Osteocyte (in vitro differentiated cells): ENCODE measurements at regions not wholly inside any gene's neighbourhood (a gene's known extent, or its start where the extent isn't known, plus 50 kb on each side); places are given as distances from the start of the nearest gene placed in this dataset.

Source experiments
- DNase-seq: peaks from one replicate; pipeline ENCODE4 v3.0.0; 2021; ENCODE audit warnings: mixed read lengths; ENCODE audit not compliant: unreplicated experiment; ENCODE audit errors: extremely low spot score
- H3K27ac Mint-ChIP-seq: one replicate; pipeline ENCODE4 v1.8.0; 2021; ENCODE audit warnings: mild to moderate bottlenecking, mixed read lengths; ENCODE audit not compliant: unreplicated experiment
- H3K27me3 Mint-ChIP-seq: one replicate; pipeline ENCODE4 v1.8.0; 2021; ENCODE audit warnings: mixed read lengths; ENCODE audit not compliant: unreplicated experiment
- H3K36me3 Mint-ChIP-seq: one replicate; pipeline ENCODE4 v1.8.0; 2021; ENCODE audit warnings: mixed read lengths; ENCODE audit not compliant: unreplicated experiment
- H3K4me1 Mint-ChIP-seq: one replicate; pipeline ENCODE4 v1.8.0; 2021; ENCODE audit warnings: mixed read lengths; ENCODE audit not compliant: unreplicated experiment
- H3K4me3 Mint-ChIP-seq: one replicate; pipeline ENCODE4 v1.8.0; 2021; ENCODE audit warnings: mild to moderate bottlenecking, moderate library complexity, mixed read lengths; ENCODE audit not compliant: unreplicated experiment
- H3K9me3 Mint-ChIP-seq: one replicate; pipeline ENCODE4 v1.8.0; 2021; ENCODE audit warnings: mixed read lengths; ENCODE audit not compliant: unreplicated experiment
- CTCF ChIP-seq: fragments of 200-600 bp; sonication (generic); IDR thresholded peaks from 2 replicates; pipeline ENCODE4 v1.5.0; 2021; ENCODE audit warnings: antibody characterized with exemption, mild to moderate bottlenecking, moderate library complexity

GRCh38 chr9:118438810-118439209 lies 734.6 kb downstream of the TLR4 start:
- Mint-ChIP-seq H3K36me3 (no peaks in the 10 kb centered on the region), H3K27ac (no peak overlapping the region), H3K9me3 (no peaks in the 10 kb centered on the region), H3K4me3 (no peak overlapping the region), H3K4me1 (no peaks in the 10 kb centered on the region), H3K27me3 (no peaks in the 10 kb centered on the region)
- no peak for TF ChIP-seq CTCF
- DNase-seq, result no peak

- Mint-ChIP-seq H3K27ac (no peak overlapping the region), H3K27me3 (no peaks in the 10 kb centered on the region), H3K9me3 (no peaks in the 10 kb centered on the region), H3K4me1 (no peaks in the 10 kb centered on the region), H3K36me3 (no peaks in the 10 kb centered on the region), H3K4me3 (no peak overlapping the region)
- TF ChIP-seq CTCF, result no peak
- DNase-seq, result no peak
Measured at GRCh38 chr9:118439441-118439840, 735.2 kb downstream of the TLR4 start.

GRCh38 chr9:118444403-118444802 lies 740.2 kb downstream of the TLR4 start:
- TF ChIP-seq CTCF, result no peak
- H3K9me3 Mint-ChIP-seq, result no peaks in the 10 kb centered on the region
- no peaks in the 10 kb centered on the region for H3K4me1 Mint-ChIP-seq
- H3K36me3 Mint-ChIP-seq, result no peaks in the 10 kb centered on the region
- no peak for DNase-seq
- H3K4me3 Mint-ChIP-seq, result no peak overlapping the region
- no peak overlapping the region for H3K27ac Mint-ChIP-seq
- no peaks in the 10 kb centered on the region for H3K27me3 Mint-ChIP-seq

- H3K4me3 Mint-ChIP-seq, result no peak overlapping the region
- no peaks in the 10 kb centered on the region for H3K36me3 Mint-ChIP-seq
- no peak for TF ChIP-seq CTCF
- H3K27me3 Mint-ChIP-seq, result no peaks in the 10 kb centered on the region
- no peaks in the 10 kb centered on the region for H3K9me3 Mint-ChIP-seq
- H3K4me1 Mint-ChIP-seq, result no peaks in the 10 kb centered on the region
- DNase-seq, result no peak
- no peak overlapping the region for H3K27ac Mint-ChIP-seq
Measured at GRCh38 chr9:118446943-118447639, 742.9 kb downstream of the TLR4 start.

GRCh38 chr9:118449554-118449953 lies 745.4 kb downstream of the TLR4 start:
- H3K4me3 Mint-ChIP-seq, result no peak overlapping the region
- no peaks in the 10 kb centered on the region for H3K4me1 Mint-ChIP-seq
- no peaks in the 10 kb centered on the region for H3K36me3 Mint-ChIP-seq
- DNase-seq, result no peak
- no peaks in the 10 kb centered on the region for H3K27me3 Mint-ChIP-seq
- no peak overlapping the region for H3K27ac Mint-ChIP-seq
- no peaks in the 10 kb centered on the region for H3K9me3 Mint-ChIP-seq
- no peak for TF ChIP-seq CTCF
